ENCODE measurements at regions not wholly inside any gene's neighbourhood (a gene's known extent, or its start where the extent isn't known, plus 50 kb on each side); places are given as distances from the start of the nearest gene placed in this dataset.
"Not testable (repeated sequence)": the region's sequence is repeated elsewhere in the genome, so short reads cannot be mapped to it uniquely, and the experiment has no call there.

DNA sequence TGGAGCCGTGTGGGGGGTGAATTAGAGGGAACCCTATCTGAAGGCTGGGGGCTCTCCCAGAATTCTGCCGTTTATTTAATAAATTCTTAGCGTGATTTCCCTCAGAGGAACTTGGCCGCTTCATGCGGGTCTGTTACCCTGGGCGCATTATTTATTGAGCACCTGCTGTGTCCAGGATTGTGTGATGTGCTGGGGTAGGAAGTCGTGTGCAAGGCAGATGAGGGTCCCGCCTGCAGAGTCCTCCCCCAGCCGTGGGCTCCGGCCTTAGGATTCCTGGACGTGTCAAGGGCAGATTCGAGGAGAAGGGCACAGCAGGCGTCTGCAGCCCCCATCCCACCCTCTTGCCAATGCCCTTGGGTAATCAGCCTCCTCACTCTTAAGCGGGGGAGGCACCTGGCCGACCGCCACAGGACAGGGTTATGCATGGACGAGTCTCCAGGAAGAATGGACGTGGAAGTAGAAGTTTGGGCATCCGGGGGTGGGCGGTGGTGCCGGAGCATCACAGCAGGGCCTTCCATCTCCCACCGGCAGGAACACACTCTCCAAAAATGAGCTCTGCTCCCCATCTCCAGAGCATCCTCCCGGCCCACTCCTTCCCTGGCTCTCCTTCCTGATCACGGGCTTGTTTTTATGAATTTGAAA is 233.3 kb upstream of the C1orf174 start:
- WGBS (ENCODE audit: extremely low coverage, insufficient coverage, insufficient read length): no CpG with 5 or more reads among the region's 24 CpGs
- Histone ChIP-seq H3K9ac (ENCODE audit: low read length) (no peak overlapping the region), H2AFZ (ENCODE audit: insufficient read depth, low read length, poor library complexity) (no peak overlapping the region), H2BK120ac (ENCODE audit: insufficient read depth, low read length, poor library complexity) (no peak overlapping the region), H3K4me1 (ENCODE audit: control insufficient read depth in 1 of 2, insufficient read depth in 2 of 2, low read length in 2 of 2) (no peaks in the 10 kb centered on the region), H3K4me3 (ENCODE audit: low read depth, low read length) (no peak overlapping the region), H4K12ac (ENCODE audit: low read depth, low read length) (no peak overlapping the region), H3K23ac (ENCODE audit: low read length) (no peak overlapping the region), H3K79me2 (ENCODE audit: control insufficient read depth, insufficient read depth, low read length, poor library complexity) (no peaks in the 10 kb centered on the region), H4K8ac (ENCODE audit: low read depth, low read length) (no peak overlapping the region), H3K27ac (ENCODE audit: low read depth, low read length) (no peak overlapping the region), H3K27me3 (ENCODE audit: insufficient read depth, low read length) (no peaks in the 10 kb centered on the region), H3K4ac (ENCODE audit: low read depth, low read length) (no peak overlapping the region), H3K79me1 (ENCODE audit: low read length) (no peaks in the 10 kb centered on the region), H3K36me3 (ENCODE audit: control insufficient read depth in 1 of 2, insufficient read depth in 2 of 2, low read length in 2 of 2) (no peaks in the 10 kb centered on the region), H3K9me3 (ENCODE audit: insufficient read depth, low read depth, low read length) (peaks cover 4% of the 10 kb centered on the region), H3K18ac (ENCODE audit: low read length) (no peak overlapping the region), H2BK12ac (ENCODE audit: low read length) (no peak overlapping the region), H2BK5ac (ENCODE audit: low read depth, low read length, poor library complexity) (no peak overlapping the region), H2AK5ac (ENCODE audit: low read length) (no peak overlapping the region), H3K4me2 (ENCODE audit: low read length) (no peak overlapping the region), H3K14ac (ENCODE audit: low read length) (no peak overlapping the region), H4K91ac (ENCODE audit: low read depth, low read length) (no peak overlapping the region)
- no peak for DNase-seq

DNA sequence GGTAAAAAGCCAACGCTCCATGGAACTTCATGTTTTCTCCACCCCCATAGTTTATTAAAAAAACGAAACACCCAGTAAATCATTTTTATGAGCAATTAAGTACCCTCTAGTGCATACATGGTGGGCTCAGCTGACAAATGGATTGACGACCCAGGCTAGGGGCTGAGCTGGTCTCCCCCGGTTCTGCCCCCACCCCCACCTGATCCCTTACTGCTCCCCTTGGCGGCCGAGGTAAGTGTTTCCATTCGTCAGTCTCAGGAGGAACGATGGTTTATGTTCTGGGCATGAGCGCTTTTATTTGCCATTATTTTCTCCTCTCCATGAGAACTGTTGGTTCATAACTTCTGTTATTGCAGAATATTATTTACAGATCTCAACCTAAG is 233.9 kb upstream of the C1orf174 start:
- H3K36me3 ChIP-seq (ENCODE audit: control insufficient read depth in 1 of 2, insufficient read depth in 2 of 2, low read length in 2 of 2): no peaks in the 10 kb centered on the region
- no peak overlapping the region for H3K4ac ChIP-seq (ENCODE audit: low read depth, low read length)

DNA sequence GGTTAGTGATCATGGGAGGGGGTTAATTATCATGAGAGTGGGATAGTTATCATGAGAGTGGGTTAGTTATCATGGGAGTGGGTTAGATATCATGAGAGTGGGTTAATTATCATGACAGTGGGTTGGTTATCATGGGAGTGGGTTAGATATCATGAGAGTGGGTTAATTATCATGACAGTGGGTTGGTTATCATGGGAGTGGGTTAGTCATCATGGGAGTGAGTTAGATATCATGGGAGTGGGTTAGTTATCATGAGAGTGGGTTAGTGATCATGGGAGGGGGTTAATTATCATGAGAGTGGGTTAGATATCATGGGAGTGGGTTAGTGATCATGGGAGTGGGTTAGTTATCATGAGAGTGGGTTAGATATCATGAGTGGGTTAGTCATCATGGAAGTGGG is 235.8 kb upstream of the C1orf174 start:
- not testable (repeated sequence) for H3K9me3 ChIP-seq (ENCODE audit: insufficient read depth, low read depth, low read length); H3K4me1 ChIP-seq (ENCODE audit: control insufficient read depth in 1 of 2, insufficient read depth in 2 of 2, low read length in 2 of 2); H2AFZ ChIP-seq (ENCODE audit: insufficient read depth, low read length, poor library complexity); H3K36me3 ChIP-seq (ENCODE audit: control insufficient read depth in 1 of 2, insufficient read depth in 2 of 2, low read length in 2 of 2); H3K18ac ChIP-seq (ENCODE audit: low read length); H3K79me1 ChIP-seq (ENCODE audit: low read length); H3K27ac ChIP-seq (ENCODE audit: low read depth, low read length); H3K4ac ChIP-seq (ENCODE audit: low read depth, low read length); H3K27me3 ChIP-seq (ENCODE audit: insufficient read depth, low read length); H4K91ac ChIP-seq (ENCODE audit: low read depth, low read length); H2AK5ac ChIP-seq (ENCODE audit: low read length); H2BK5ac ChIP-seq (ENCODE audit: low read depth, low read length, poor library complexity); H3K14ac ChIP-seq (ENCODE audit: low read length); H4K8ac ChIP-seq (ENCODE audit: low read depth, low read length); H2BK120ac ChIP-seq (ENCODE audit: insufficient read depth, low read length, poor library complexity); H3K79me2 ChIP-seq (ENCODE audit: control insufficient read depth, insufficient read depth, low read length, poor library complexity); H2BK12ac ChIP-seq (ENCODE audit: low read length); H3K4me2 ChIP-seq (ENCODE audit: low read length); H3K4me3 ChIP-seq (ENCODE audit: low read depth, low read length); H4K12ac ChIP-seq (ENCODE audit: low read depth, low read length); H3K9ac ChIP-seq (ENCODE audit: low read length); DNase-seq
- H3K23ac ChIP-seq (ENCODE audit: low read length): peak overlapping the region; percentile 12

More for the DNA sequence above, 233.9 kb upstream of the C1orf174 start:
- H4K12ac ChIP-seq (ENCODE audit: low read depth, low read length): no peak overlapping the region
- H3K9ac ChIP-seq (ENCODE audit: low read length): no peak overlapping the region
- H3K27me3 ChIP-seq (ENCODE audit: insufficient read depth, low read length): no peaks in the 10 kb centered on the region
- no peak overlapping the region for H3K4me2 ChIP-seq (ENCODE audit: low read length)
- H3K79me2 ChIP-seq (ENCODE audit: control insufficient read depth, insufficient read depth, low read length, poor library complexity): no peaks in the 10 kb centered on the region
- no peak overlapping the region for H2AK5ac ChIP-seq (ENCODE audit: low read length)
- no peak overlapping the region for H2BK12ac ChIP-seq (ENCODE audit: low read length)
- peaks cover 4% of the 10 kb centered on the region for H3K9me3 ChIP-seq (ENCODE audit: insufficient read depth, low read depth, low read length)
- H4K91ac ChIP-seq (ENCODE audit: low read depth, low read length): no peak overlapping the region
- H3K27ac ChIP-seq (ENCODE audit: low read depth, low read length): no peak overlapping the region
- no peak overlapping the region for H3K4me3 ChIP-seq (ENCODE audit: low read depth, low read length)
- H3K79me1 ChIP-seq (ENCODE audit: low read length): no peaks in the 10 kb centered on the region
- H3K18ac ChIP-seq (ENCODE audit: low read length): no peak overlapping the region
- no peak overlapping the region for H2BK5ac ChIP-seq (ENCODE audit: low read depth, low read length, poor library complexity)
- no peak overlapping the region for H2BK120ac ChIP-seq (ENCODE audit: insufficient read depth, low read length, poor library complexity)
- H3K4me1 ChIP-seq (ENCODE audit: control insufficient read depth in 1 of 2, insufficient read depth in 2 of 2, low read length in 2 of 2): no peaks in the 10 kb centered on the region
- H3K14ac ChIP-seq (ENCODE audit: low read length): no peak overlapping the region
- no peak overlapping the region for H3K23ac ChIP-seq (ENCODE audit: low read length)
- H2AFZ ChIP-seq (ENCODE audit: insufficient read depth, low read length, poor library complexity): no peak overlapping the region
- DNase-seq: no peak
- no peak overlapping the region for H4K8ac ChIP-seq (ENCODE audit: low read depth, low read length)
- WGBS (ENCODE audit: extremely low coverage, insufficient coverage, insufficient read length): no CpG with 5 or more reads among the region's 9 CpGs

DNA sequence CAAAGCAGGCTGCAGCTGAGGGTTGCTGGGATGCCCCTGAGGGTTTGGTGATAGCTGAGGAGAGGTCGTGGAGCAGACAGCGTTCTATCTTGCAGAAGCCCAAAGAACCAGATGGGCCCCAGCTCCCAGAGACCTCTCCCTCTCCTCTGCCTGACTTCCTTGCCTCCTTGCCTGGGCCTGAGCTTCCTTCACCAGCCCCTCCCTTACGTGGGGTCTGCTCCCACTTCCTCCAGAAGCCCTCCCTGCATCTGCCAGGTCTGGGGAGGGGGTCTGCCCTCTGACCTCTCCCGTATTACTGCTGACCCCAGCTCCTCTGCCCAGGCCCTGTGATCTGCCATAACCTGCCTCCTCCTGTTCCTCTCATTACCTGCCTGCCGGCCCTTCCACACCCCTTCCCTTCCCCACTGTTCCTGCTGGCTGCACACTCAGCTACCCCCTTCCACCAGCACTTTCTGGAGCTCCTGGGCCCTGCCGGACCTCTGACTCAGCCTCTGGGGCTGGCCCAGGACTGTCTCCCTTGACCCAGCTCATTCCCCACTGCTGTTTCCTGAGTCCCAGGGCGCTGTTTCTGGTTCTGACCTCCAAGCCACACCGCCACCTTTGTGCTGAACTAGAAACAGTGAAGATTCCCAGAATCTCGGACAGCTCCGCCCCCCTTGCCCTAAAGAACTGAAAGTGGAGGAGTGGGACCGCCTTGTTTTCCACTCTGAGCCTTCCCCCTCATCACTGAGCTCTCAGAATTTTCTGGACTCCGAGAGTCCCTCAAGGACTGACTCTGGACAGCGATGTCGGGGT is 237.7 kb upstream of the C1orf174 start:
- Histone ChIP-seq H3K14ac (ENCODE audit: low read length) (no peak overlapping the region), H4K8ac (ENCODE audit: low read depth, low read length) (no peak overlapping the region)
- WGBS (ENCODE audit: extremely low coverage, insufficient coverage, insufficient read length): no CpG with 5 or more reads among the region's 14 CpGs

More for the DNA sequence above, 237.7 kb upstream of the C1orf174 start:
- DNase-seq: no peak
- Histone ChIP-seq H3K18ac (ENCODE audit: low read length) (no peak overlapping the region), H3K9me3 (ENCODE audit: insufficient read depth, low read depth, low read length) (peaks cover 4% of the 10 kb centered on the region), H3K4ac (ENCODE audit: low read depth, low read length) (no peak overlapping the region), H3K36me3 (ENCODE audit: control insufficient read depth in 1 of 2, insufficient read depth in 2 of 2, low read length in 2 of 2) (no peaks in the 10 kb centered on the region), H2BK5ac (ENCODE audit: low read depth, low read length, poor library complexity) (no peak overlapping the region), H3K4me2 (ENCODE audit: low read length) (no peak overlapping the region), H2BK12ac (ENCODE audit: low read length) (no peak overlapping the region), H3K4me1 (ENCODE audit: control insufficient read depth in 1 of 2, insufficient read depth in 2 of 2, low read length in 2 of 2) (no peaks in the 10 kb centered on the region), H3K79me2 (ENCODE audit: control insufficient read depth, insufficient read depth, low read length, poor library complexity) (no peaks in the 10 kb centered on the region), H3K79me1 (ENCODE audit: low read length) (no peaks in the 10 kb centered on the region), H2BK120ac (ENCODE audit: insufficient read depth, low read length, poor library complexity) (no peak overlapping the region), H3K27me3 (ENCODE audit: insufficient read depth, low read length) (no peaks in the 10 kb centered on the region), H2AFZ (ENCODE audit: insufficient read depth, low read length, poor library complexity) (no peak overlapping the region), H3K9ac (ENCODE audit: low read length) (no peak overlapping the region), H4K12ac (ENCODE audit: low read depth, low read length) (no peak overlapping the region), H3K27ac (ENCODE audit: low read depth, low read length) (no peak overlapping the region), H3K4me3 (ENCODE audit: low read depth, low read length) (no peak overlapping the region), H2AK5ac (ENCODE audit: low read length) (no peak overlapping the region), H3K23ac (ENCODE audit: low read length) (no peak overlapping the region), H4K91ac (ENCODE audit: low read depth, low read length) (no peak overlapping the region)

Measured in trophoblast cell (in vitro differentiated cells and primary cell).